ENCODE measurements at regions not wholly inside any gene's neighbourhood (a gene's known extent, or its start where the extent isn't known, plus 50 kb on each side); places are given as distances from the start of the nearest gene placed in this dataset.
A peak's percentile ranks its signal among the peaks of the same experiment; 100 is the strongest.
"Not testable (repeated sequence)": the region's sequence is repeated elsewhere in the genome, so short reads cannot be mapped to it uniquely, and the experiment has no call there.

DNA sequence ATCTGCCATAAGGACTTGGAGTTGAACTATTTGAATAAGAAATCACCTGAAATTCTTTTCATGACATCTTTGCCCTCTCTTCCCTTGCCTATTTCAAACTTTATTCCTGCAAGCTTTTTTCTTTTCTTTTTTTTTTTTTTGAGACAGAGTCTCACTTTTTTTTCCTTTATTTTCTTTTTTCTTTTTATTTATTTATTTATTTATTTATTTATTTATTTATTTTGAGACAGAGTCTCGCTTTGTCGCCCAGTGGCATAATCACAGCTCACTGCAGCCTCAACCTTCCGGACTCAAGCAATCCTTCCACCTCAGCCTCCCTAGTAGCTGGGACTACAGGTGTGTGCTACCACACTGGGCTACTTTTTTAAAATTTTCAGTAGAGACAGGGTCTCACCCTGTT lies 369.3 kb upstream of the ATP11B start:
- no peak overlapping the region for H2AFZ ChIP-seq (ENCODE audit: low read length)
- no peaks in the 10 kb centered on the region for H3K4me1 ChIP-seq (ENCODE audit: insufficient read depth, low read length)
- no peaks in the 10 kb centered on the region for H4K20me1 ChIP-seq (ENCODE audit: insufficient read depth, low read length)
- H3K9me3 ChIP-seq (ENCODE audit: low read depth, low read length), result peaks cover 2% of the 10 kb centered on the region
- DNase-seq (ENCODE audit: insufficient read length, low spot score, missing footprints), result peak; percentile 6
- no peak overlapping the region for H3K4me3 ChIP-seq (ENCODE audit: insufficient read depth, low read length)
- H3K4me2 ChIP-seq (ENCODE audit: insufficient read depth, low read length), result no peak overlapping the region
- no peak overlapping the region for H3K27ac ChIP-seq (ENCODE audit: low read depth, low read length)
- no peaks in the 10 kb centered on the region for H3K79me2 ChIP-seq (ENCODE audit: insufficient read depth, low read length)
- no peaks in the 10 kb centered on the region for H3K36me3 ChIP-seq (ENCODE audit: insufficient read depth, low read length)
- TF ChIP-seq, protein P1, sequence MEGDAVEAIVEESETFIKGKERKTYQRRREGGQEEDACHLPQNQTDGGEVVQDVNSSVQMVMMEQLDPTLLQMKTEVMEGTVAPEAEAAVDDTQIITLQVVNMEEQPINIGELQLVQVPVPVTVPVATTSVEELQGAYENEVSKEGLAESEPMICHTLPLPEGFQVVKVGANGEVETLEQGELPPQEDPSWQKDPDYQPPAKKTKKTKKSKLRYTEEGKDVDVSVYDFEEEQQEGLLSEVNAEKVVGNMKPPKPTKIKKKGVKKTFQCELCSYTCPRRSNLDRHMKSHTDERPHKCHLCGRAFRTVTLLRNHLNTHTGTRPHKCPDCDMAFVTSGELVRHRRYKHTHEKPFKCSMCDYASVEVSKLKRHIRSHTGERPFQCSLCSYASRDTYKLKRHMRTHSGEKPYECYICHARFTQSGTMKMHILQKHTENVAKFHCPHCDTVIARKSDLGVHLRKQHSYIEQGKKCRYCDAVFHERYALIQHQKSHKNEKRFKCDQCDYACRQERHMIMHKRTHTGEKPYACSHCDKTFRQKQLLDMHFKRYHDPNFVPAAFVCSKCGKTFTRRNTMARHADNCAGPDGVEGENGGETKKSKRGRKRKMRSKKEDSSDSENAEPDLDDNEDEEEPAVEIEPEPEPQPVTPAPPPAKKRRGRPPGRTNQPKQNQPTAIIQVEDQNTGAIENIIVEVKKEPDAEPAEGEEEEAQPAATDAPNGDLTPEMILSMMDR (IDR thresholded peaks at IDR 0.05; ENCODE audit: extremely low read depth, low read depth, low read length), result no peak
- H3K27me3 ChIP-seq (ENCODE audit: insufficient read depth, low read length), result no peaks in the 10 kb centered on the region

DNA sequence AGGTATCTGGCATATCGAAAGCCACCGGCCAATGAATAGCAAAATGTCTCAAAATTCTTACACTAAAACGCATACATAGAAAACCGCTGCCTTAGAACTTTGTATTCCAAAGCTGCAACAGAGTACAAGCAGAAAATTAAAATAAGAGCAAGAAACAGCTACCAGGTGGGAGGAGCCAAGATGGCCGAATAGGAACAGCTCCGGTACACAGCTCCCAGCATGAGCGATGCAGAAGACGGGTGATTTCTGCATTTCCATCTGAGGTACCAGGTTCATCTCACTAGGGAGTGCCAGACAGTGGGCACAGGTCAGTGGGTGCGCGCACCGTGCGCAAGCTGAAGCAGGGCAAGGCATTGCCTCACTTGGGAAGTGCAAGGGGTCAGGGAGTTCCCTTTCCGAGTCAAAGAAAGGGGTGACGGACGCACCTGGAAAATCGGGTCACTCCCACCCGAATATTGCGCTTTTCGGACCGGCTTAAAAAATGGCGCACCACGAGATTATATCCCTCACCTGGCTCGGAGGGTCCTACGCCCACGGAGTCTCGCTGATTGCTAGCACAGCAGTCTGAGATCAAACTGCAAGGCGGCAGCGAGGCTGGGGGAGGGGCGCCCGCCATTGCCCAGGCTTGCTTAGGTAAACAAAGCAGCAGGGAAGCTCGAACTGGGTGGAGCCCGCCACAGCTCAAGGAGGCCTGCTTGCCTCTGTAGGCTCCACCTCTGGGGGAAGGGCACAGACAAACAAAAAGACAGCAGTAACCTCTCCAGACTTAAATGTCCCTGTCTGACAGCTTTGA lies 367.2 kb upstream of the ATP11B start:
- not testable (repeated sequence) for H2AFZ ChIP-seq (ENCODE audit: low read length); H3K79me2 ChIP-seq (ENCODE audit: insufficient read depth, low read length); H3K4me3 ChIP-seq (ENCODE audit: insufficient read depth, low read length); H3K4me2 ChIP-seq (ENCODE audit: insufficient read depth, low read length); DNase-seq (ENCODE audit: insufficient read length, low spot score, missing footprints); H4K20me1 ChIP-seq (ENCODE audit: insufficient read depth, low read length); H3K36me3 ChIP-seq (ENCODE audit: insufficient read depth, low read length); H3K27me3 ChIP-seq (ENCODE audit: insufficient read depth, low read length); H3K27ac ChIP-seq (ENCODE audit: low read depth, low read length); H3K4me1 ChIP-seq (ENCODE audit: insufficient read depth, low read length); H3K9me3 ChIP-seq (ENCODE audit: low read depth, low read length)

DNA sequence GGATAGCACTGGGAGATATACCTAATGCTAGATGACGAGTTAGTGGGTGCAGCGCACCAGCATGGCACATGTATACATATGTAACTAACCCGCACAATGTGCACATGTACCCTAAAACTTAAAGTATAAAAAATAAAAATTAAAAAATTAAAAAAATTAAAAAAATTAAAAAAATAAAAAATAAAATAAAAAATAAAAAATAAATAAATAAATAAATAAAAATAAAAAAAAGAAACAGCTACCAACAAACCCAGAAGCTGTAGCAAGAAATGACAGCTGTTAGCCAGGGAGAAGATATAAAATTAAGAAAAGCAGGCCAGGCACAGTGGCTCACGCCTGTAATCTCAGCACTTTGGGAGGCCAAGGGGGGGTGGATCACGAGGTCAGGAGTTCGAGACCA lies 361.3 kb upstream of the ATP11B start:
- not testable (repeated sequence) for DNase-seq (ENCODE audit: insufficient read length, low spot score, missing footprints); H2AFZ ChIP-seq (ENCODE audit: low read length)

DNA sequence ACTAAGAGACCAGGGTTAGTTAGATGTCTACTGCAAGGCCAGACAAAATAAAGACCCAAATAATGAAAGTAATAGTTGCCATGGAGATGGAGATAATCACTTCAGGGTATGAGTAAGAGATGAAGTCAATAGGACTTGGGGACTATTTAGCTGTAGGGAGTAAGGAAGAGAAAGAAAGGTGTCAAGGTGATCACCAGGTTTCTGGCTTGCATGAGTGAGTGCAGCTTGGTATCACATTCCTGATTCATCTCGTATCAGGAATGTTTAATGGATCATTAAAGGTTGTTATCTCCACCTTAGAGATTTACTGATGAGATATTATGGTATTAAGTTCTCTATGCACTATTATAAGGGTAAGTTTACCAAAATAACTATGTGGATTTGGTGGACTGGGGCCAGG lies 357.4 kb upstream of the ATP11B start:
- Histone ChIP-seq H3K36me3 (ENCODE audit: insufficient read depth, low read length) (no peaks in the 10 kb centered on the region), H3K9me3 (ENCODE audit: low read depth, low read length) (peaks cover 6% of the 10 kb centered on the region), H3K4me2 (ENCODE audit: insufficient read depth, low read length) (no peak overlapping the region), H3K27me3 (ENCODE audit: insufficient read depth, low read length) (no peaks in the 10 kb centered on the region), H3K27ac (ENCODE audit: low read depth, low read length) (no peak overlapping the region), H3K4me3 (ENCODE audit: insufficient read depth, low read length) (no peak overlapping the region), H3K79me2 (ENCODE audit: insufficient read depth, low read length) (no peaks in the 10 kb centered on the region), H2AFZ (ENCODE audit: low read length) (no peak overlapping the region), H4K20me1 (ENCODE audit: insufficient read depth, low read length) (no peaks in the 10 kb centered on the region), H3K4me1 (ENCODE audit: insufficient read depth, low read length) (no peaks in the 10 kb centered on the region)
- TF ChIP-seq, protein P1 (IDR thresholded peaks at IDR 0.05; ENCODE audit: extremely low read depth, low read depth, low read length), result no peak
- DNase-seq (ENCODE audit: insufficient read length, low spot score, missing footprints), result no peak

More for the DNA sequence above, 361.3 kb upstream of the ATP11B start:
- not testable (repeated sequence) for H3K4me3 ChIP-seq (ENCODE audit: insufficient read depth, low read length); H3K4me2 ChIP-seq (ENCODE audit: insufficient read depth, low read length); H3K9me3 ChIP-seq (ENCODE audit: low read depth, low read length); H4K20me1 ChIP-seq (ENCODE audit: insufficient read depth, low read length); H3K79me2 ChIP-seq (ENCODE audit: insufficient read depth, low read length); H3K27ac ChIP-seq (ENCODE audit: low read depth, low read length); H3K4me1 ChIP-seq (ENCODE audit: insufficient read depth, low read length); H3K36me3 ChIP-seq (ENCODE audit: insufficient read depth, low read length); H3K27me3 ChIP-seq (ENCODE audit: insufficient read depth, low read length)

DNA sequence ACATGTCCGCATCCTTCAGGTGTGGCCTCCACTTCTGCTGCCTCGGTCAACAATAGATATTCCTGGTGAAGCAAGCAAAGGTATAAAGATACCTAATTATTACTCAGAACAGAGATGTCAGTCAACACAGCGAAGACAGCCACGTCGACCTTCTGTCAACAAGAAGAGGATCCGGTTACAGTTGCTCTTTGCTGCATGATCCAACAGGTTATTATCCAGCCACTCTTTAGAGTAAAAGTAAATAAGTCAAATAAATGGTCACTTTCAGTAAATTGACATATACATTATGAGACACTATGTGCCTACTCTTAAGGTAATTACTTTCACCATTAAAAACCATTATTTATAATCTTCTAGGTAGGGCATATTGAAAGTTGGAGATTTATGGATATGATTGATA lies 356.8 kb upstream of the ATP11B start:
- H3K9me3 ChIP-seq (ENCODE audit: low read depth, low read length), result peaks cover 6% of the 10 kb centered on the region
- no peaks in the 10 kb centered on the region for H3K4me1 ChIP-seq (ENCODE audit: insufficient read depth, low read length)
- H3K36me3 ChIP-seq (ENCODE audit: insufficient read depth, low read length), result no peaks in the 10 kb centered on the region

More for the DNA sequence above, 356.8 kb upstream of the ATP11B start:
- Histone ChIP-seq H4K20me1 (ENCODE audit: insufficient read depth, low read length) (no peaks in the 10 kb centered on the region), H3K4me3 (ENCODE audit: insufficient read depth, low read length) (no peak overlapping the region), H3K4me2 (ENCODE audit: insufficient read depth, low read length) (no peak overlapping the region), H3K27me3 (ENCODE audit: insufficient read depth, low read length) (no peaks in the 10 kb centered on the region), H3K79me2 (ENCODE audit: insufficient read depth, low read length) (no peaks in the 10 kb centered on the region), H3K27ac (ENCODE audit: low read depth, low read length) (no peak overlapping the region), H2AFZ (ENCODE audit: low read length) (no peak overlapping the region)
- no peak for DNase-seq (ENCODE audit: insufficient read length, low spot score, missing footprints)
- TF ChIP-seq, protein P1 (IDR thresholded peaks at IDR 0.05; ENCODE audit: extremely low read depth, low read depth, low read length), result no peak
